Hematopoietic multipotent progenitor cell treated with erythropoietin and hydrocortisone succinate and interleukin-3 and kit ligand, for 17 days (in vitro differentiated cells): ENCODE measurements at regions not wholly inside any gene's neighbourhood (a gene's known extent, or its start where the extent isn't known, plus 50 kb on each side); places are given as distances from the start of the nearest gene placed in this dataset.

Experiments used
- DNase-seq: peaks from one replicate; pipeline ENCODE4 v3.0.0-alpha.2; 2015; ENCODE audit warnings: low spot score

DNA sequence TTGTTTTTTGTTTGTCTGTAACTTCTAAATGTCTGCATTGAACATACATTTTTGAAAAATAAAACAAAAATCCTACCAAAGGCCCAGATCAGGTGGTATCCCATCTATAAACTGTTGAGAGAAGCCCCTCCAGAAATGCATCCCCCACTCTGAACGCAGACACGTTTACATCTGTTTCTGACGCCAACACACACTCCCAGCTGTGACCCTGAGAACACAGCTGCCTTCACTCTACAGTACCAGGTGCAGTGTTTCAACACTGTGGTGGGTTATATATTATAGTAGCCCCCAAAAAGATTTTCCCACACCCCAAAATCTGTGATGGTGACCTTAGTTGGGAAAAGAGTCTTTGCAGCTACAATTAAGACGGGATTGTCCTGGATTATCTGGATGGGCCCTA, 199.1 kb upstream of the JARID2 start:
- DNase-seq: no peak

DNA sequence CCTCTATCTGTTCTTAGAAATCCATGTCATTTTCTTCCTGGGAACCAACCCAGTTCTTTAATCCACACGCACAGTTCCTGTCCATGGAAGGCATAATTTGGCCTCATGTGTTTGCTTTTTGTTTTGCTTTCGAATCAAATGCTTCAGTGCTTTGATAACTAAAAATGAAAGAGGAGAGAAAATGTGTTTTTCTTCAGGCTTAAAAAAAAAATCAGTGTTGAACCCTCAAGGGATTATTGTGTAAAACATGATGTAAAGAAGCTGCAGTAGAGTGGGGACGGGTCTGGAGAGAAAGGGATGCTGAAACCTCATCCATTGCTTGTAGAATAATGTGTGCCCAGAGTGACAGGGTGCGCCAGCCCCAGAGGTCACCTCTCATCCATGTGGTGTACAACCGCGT, 197.5 kb upstream of the JARID2 start:
- DNase-seq: no peak

DNA sequence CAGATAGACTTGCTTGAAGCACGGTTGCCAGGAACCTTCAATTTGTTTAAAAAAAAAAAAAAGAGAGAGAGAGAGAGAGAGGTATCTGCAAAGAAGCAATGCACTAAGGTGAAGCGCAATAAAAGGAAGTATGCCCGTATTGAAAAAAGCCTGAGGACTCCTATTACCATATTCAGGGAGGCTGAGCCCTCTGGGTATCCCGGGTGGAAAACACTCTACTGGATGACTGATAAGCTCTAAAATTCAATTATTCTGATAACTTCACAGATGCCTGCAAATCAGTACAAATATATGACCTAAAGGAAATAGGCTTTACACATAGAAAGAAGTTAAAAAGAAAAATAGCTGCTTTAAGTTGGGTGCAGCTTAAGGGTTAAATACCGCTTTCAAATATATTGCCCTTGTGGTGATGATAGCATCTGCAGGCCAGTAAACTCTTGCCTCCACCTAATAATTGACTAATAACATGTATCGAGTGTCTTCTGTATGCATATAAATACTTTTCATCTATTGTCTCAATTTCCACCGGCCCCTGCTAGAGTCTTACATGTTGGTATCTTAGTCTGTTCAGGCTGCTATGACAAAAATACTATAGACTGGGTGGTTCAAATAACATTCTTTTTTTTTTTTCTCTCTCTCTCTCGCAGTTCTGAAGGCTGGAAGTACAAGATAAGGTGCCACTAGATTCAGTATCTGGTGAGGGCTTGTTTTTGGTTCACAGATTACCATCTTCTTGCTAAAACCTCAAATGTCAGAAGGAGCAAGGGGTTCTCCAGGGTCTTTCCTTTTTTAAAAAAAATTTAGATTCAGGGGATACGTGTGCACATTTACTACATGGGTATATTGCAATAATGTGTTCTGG, 187.4 kb upstream of the JARID2 start:
- no peak for DNase-seq

DNA sequence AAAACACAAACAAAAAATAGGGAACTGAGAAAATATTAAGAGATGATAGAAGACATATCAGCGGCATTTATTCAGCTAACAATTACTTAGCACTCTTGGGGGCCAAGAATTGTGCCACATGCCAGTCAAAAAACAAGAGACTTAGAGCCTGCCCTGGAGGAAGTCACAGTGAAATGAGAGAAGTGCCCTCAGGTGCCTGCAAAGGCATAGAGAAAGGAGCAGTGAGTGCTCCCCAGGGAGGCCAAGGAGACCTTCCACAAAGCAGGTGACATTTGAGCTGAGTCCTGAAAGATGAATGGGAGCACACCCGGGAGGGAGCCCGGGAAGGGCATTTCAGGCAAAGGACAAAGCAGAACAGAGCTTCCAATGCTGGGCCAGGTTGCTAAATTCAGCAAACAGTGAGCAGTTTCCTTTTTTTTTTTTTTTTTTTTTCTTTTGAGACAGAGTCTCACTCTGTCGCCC, 184.7 kb upstream of the JARID2 start:
- DNase-seq: no peak

DNA sequence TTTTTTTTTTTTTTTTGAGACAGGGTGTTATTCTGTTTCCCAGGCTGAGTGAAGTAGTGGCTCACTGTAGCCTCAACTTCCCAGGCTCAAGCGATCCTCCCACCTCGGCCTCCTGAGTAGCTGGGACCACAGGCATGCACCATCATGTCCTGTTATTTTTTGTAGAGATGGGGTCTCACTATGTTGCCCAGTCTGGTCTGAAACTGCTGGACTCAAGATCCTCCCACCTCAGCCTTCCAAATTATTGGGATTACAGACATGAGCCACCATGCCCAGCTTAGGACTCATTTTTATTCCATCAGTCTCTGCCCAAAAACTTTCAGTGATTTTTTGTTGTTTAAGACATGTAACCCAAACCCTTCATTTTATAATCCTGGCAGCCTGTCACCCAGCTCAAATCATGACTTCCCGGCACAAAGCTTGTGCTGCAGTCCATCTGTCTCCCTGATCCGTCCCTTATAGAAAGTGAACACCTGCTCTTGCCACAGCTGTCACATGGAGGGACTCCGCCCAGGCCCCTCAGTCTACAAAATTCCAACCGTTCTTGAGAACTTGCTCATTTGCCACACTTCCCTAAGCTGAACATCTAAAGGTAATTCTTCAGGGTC, 183.9 kb upstream of the JARID2 start:
- DNase-seq: no peak

DNA sequence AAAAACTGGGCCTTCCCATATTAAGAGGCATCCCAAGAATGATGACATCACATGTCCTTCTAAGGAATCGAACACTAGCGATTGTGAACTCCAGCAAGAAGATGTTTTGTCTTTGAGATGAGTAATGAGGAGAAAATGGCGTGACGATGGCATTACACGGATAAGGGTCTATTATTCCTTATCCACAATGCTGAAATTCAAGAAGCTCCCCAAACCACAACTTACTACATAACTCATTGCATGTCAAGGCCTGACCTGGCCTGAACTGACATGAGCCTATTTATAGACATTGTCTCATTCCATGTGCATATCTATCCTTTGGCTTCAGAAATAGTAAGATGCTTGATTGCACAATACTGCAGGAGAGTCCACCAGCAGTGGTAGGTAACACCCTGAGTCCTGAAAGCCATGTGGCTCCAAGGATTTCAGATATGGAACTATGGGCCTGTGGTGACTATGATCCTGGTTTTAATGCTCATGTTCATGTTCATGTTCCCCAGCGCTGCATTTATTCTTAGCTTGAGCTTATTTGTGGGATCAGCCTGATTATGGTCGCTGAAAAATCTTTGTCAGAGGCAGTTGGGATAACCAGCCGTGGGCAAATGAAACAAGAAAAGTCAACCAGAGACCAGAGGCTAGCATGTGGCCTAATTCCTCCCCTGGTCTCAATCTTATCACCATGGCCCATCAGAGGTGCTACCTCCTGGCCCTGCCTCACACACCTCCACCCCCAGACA, 183.2 kb upstream of the JARID2 start:
- no peak for DNase-seq

DNA sequence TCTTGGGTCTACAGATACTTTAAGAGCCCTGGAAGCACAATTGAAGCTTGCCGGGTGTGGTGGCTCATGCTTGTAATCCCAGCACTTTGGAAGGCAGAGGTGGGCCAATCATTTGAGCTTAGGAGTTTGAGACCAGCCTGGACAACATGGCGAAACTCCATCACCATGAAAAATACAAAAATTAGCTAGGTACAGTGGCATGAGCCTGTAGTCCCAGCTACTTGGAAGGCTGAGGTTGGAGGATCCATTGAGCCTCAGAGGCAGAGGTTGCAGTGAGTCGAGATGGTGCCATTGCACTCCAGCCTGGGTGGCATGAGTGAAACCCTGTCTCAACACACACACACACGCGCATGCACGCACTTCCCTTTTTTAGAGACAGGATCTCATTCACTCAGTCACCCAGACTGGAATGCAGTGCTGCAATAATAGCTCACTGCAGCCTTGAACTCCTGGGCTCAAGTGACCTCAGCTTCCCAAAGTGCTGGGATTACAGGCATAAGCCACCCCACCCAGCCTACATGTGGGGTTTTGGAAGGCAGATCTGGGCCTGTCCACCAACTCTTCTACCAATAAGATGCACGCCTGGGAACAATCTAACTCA, 182.5 kb upstream of the JARID2 start:
- no peak for DNase-seq

DNA sequence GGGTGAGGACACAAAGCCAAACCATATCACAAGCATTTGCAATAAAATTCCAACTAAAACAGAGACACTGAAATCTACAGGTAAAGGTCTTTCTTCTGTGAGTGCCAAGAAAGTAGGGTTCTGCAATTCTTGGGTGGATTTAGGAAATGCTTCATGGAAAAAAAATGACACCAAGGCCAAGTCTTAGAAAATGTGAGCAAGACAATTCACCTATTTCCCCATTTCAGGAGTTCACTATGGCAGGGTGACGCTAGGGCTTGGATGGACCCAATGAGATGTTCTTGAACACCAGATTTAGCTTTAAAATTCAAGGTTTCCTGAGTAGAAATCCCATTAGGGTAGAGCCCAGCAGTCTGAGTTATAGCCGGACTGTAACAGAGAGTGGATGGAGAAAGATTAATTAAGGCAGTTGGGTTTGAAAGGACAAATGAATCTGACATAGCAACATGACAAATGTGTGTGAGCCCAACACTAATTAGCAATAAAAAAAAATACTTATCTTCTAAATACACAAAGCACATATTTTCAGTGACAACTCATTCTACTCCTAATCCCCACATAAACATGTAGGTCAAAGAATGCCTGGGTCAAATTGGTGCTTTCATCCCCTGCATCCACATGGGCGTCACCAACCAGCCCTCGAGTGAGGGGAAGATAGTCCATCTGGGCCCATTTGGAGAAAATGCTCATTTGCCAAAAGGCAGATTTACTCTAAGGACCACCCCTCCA, 180.4 kb upstream of the JARID2 start:
- DNase-seq: no peak

DNA sequence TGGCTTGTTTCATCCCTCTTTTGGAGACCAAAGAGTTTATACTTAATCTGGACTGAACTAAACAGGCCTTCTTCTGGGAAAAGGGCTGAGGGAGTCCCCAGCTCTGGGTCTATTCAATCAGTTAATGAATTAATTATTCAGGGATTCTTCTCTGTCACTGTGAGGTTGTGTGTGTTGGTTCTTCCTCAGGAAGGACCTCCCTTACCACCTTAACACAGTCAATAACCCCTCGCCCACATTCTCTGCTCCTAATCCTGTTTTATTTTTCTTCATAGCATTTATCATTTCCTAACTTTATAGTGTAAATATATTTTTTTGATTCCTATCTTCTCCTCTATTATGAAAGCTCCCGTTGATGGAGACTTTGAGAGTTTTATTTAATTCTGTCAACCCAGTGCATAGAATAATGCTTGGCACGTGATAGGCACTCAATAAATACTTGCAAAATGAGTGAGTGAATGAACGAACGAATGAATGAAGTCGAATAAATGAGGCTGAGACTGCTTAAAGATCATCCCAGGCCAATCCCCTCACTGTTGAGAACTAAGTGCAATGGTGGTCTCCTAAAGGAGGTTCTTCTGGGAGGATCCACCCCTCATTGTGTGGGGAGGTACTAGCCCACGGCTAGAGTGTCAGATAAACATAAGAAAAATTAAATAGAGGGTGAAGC, 179.6 kb upstream of the JARID2 start:
- no peak for DNase-seq

DNA sequence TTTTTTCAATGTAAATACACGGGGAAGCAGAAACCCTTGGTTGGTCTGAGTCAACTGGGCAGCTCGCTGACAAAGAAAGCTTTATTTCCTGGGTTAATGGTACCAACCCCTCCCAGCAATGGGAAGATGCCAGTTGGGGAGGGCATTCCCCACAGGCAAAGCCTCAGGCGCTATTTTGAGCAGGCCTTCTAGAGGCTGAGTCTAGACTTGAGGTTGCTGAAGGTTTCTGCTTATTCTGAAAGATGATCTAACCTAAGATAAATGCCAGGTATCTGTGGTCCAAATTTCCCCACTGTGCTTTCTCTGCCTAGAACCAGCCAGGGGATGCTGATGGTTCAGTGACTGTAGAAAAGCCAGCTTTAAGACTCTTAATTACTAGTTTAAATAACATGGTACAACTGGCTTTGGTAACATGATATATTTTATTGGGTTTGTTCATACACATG, 172.5 kb upstream of the JARID2 start:
- no peak for DNase-seq

DNA sequence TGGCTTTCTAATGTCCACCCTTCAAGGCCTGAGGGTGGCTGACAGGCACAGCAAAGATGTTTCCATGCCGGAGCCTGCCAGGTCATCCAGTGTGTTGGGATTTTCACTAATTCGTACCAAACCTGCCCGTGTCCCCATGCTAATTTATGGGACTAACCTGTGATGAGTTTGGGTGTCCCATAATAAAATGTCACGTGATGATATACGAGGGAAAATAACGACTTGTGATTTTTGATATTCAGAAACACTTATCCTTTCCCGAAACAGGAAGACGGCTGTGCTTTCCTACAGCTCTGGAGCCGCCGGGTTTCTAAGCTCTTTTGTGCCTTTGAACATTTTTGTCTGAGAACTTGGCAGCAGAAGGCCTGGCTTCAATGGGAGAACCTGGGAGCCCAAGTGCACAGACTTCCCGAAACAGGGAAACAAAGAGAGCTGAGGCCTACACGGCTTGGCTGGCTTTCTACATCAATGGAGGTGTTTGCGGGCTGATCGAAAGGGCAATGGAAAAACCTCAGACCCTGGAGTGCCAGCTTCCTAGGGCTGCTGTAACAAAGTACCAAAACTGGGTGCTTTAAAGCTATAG, 171.9 kb upstream of the JARID2 start:
- DNase-seq: no peak

DNA sequence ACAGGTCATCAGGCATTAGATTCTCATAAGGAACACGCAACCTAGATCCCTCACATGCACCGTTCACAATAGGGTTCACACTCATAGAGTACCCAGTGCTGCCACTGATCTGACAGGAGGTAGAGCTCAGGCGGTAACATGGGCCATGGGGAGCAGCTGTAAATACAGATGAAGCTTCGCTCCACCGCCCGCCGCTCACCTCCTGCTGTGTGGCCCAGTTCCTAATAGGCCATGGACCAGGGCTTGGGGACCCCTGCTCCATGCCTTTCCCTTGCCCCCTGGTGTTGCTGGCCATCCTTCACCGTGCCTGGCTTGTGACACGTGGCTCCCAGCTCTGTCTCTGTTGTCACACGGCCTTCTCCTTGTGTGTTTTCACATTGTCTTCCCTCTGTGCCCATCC, 171.1 kb upstream of the JARID2 start:
- no peak for DNase-seq

DNA sequence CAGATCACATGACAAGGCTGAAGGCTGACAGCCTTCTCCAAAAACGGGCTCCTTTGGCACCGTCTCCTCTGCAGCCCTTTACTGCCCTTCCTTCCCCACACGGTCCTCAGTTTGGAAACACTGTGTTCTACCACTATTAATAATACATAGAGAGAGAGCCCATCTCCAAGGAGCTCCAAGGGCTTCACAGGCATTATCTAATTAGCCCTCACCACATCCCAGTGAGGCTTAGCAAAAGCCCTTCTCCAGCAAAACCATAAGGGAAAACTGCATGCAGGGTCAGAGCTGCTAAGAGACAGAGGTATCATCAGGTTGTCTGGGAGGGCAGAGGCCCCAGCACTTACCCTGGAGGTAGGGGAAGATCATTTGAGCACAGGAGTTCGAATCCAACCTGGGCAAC, 169.3 kb upstream of the JARID2 start:
- DNase-seq: no peak

DNA sequence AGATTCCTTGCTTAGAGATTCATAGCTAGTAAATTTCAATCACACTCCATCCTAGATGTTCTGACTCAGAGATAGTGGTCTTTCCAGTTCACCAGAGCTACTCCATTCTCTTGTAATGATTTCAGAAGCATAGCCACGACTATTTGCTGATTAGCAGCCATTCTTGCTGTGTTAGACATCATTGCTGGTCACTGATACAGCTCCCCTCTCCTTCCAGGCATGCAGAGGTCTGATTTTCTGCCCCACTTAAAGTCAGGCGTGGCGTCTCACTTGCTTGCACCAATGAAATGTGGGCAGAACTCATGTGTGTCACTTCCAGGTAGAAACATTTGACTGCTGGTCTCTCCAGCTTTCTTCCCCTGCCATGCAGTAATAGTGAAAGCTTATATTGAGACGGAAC, 168.9 kb upstream of the JARID2 start:
- DNase-seq: no peak

DNA sequence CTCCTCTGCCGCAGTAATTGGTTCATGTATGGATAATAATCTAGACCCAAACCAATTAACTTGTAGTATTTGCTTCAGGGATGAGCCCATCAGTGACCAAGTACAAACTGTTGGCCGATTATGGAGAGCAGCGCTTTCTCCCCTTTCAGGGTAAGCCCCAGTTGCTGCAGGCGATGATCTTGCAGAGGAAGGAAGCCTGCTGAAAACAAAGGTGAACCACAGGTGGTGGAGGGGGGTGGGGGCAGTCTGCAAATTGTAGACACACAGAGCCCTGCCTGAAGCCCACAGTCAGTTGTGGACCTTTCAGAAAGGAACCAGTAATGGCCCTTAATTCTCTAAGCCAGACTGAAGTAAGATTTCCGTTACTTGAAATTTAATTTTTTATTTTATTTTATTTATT, 167.9 kb upstream of the JARID2 start:
- DNase-seq: no peak

DNA sequence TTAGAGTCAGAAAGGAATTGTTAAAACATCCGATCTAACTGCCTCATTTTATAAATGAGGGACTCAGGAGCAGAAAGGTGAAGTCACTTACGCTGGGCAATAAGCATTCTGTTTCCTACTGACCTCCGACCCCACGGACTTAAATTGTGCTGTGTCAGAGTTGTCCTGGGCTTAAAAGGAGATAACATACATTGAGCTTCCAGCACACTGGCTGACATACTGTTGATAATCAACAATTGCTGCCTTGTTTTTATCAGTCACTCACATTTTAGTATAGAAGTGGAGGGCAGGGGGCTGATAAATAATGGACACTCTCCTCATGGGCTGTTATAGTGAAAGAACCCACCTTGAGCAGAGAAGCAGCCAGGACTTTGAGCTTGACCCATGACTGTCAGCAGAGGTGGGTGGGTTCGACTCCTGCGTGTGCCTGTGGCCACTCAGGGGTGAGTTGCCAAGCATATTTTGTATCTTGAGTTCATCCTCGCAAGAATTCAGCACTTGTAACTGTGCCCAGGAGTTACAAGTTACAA, 166.5 kb upstream of the JARID2 start:
- DNase-seq: peak; percentile 62

DNA sequence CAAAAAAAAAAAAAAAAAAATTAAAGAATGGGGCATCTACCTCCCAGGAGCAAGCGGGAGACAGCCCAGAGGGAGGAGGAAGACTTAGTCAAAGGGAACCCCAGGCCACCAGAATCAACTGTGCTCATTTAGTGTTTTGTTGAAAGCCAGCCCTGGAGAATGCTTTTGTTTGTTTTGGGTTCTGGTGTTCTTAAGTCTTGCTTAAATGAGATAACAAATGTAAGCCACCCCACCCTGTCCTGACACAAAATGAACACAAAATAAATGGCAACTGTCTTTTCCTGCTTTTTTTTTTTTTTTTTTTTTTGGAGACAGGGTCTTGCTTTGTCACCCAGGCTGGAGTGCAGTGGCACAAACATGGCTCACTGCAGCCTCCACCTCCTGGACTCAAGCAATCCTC, 165.0 kb upstream of the JARID2 start:
- DNase-seq: peak; percentile 33

DNA sequence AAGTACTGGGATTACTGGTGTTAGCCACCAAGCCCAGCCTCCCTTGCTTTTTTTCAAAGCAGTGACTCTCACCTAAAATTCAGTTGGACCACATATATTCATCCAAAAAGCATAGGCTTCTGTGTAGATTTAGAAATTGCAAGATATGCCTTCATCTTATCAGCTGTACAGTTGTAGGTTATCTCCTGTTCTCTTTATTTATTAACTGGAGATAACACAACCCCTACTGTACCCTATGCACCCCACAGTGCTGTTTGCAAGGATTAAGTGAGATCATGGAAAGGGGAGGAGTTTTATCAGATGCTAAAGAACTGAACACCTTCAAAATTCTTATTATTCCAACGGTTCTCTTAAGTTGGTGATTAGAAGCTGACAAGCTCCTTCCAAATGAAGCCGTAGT, 164.4 kb upstream of the JARID2 start:
- DNase-seq: no peak

DNA sequence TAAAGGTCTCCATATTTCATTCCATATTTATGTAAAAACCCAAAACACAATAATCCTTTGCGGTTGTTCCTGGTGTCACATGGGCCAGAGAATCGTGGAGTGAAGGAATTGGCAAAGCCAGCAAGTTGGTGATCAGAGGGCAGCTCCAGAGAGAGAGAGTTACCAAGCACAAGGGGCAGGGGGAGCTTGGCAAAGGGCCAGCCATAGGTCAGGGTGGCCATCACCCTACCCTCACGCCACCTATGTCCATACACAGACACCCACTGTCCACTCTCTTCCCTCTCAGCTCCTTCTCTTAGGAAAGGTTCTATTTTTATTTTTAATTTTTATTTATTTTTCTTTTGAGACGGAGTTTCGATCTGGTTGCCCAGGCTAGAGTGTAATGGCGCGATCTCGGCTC, 163.2 kb upstream of the JARID2 start:
- DNase-seq: no peak

DNA sequence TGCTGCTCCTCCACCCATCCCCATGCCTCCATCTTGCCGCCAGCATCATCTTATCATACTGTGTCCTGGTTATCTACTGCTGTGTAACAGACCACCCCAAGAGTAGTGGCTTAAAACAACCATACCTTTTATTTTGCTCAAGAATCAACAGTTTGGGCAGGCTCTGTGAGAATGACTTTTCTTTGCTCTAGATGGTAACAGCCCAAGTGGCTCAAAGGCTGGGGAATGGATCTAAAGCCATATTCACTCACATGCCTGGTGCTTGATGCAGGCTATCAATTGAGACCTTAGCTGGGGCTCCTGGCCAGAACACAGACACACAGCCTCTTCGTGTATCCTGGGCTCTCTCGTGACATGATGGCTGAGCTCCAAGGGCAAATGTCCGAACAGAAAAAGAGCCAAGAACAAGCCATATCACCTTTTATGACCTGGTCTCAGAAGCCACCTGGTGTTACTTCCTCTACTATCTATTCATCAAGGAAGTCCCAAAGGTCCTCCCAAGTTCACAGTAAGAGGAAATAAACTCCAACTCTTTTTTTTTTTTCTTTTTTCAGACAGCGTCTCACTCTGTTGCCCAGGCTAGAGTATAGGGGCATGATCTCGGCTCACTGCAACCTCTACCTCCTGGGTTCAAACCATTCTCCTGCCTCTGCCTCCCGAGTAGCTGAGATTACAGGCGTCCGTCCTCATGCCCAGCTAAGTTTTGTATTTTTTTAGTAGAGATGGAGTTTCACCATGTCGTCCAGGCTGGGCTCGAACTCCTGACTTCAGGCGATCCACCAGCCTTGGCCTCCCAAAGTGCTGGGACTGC, 159.3 kb upstream of the JARID2 start:
- DNase-seq: no peak
